Stimulated activated naive CD8-positive, alpha-beta T cell treated with anti-CD3 and anti-CD28 coated beads, Interleukin-15, amount 100 ng/mL, for 72 hours (primary cell): ENCODE measurements at regions not wholly inside any gene's neighbourhood (a gene's known extent, or its start where the extent isn't known, plus 50 kb on each side); places are given as distances from the start of the nearest gene placed in this dataset.

Source experiments
- ATAC-seq: fragments of 150-1000 bp; cut with Tn5 transposase; 2 replicates; pipeline ENCODE4 v1.10.0; 2021; ENCODE audit warnings: mild to moderate bottlenecking, moderate library complexity
- DNase-seq, 2 donors: peaks; one replicate each; pipeline ENCODE4 v3.0.0; 2021 to 2022
- H3K27ac Mint-ChIP-seq, 2 donors: one replicate each; pipeline ENCODE4 v1.8.0; 2022; ENCODE audit warnings: mild to moderate bottlenecking in 2 of 2, mixed read lengths in 2 of 2, moderate library complexity in 2 of 2
- H3K27me3 Mint-ChIP-seq: one replicate; pipeline ENCODE4 v1.8.0; 2022; ENCODE audit warnings: mixed read lengths
- H3K4me1 Mint-ChIP-seq: one replicate; pipeline ENCODE4 v1.8.0; 2022; ENCODE audit warnings: mild to moderate bottlenecking, mixed read lengths
- H3K4me3 Mint-ChIP-seq, 2 donors: one replicate each; pipeline ENCODE4 v1.8.0; 2022; ENCODE audit warnings: mild to moderate bottlenecking in 2 of 2, mixed read lengths in 2 of 2, moderate library complexity in 1 of 2
- H3K9me3 Mint-ChIP-seq, 2 donors: one replicate each; pipeline ENCODE4 v1.8.0; 2022; ENCODE audit warnings: mixed read lengths in 2 of 2

DNA sequence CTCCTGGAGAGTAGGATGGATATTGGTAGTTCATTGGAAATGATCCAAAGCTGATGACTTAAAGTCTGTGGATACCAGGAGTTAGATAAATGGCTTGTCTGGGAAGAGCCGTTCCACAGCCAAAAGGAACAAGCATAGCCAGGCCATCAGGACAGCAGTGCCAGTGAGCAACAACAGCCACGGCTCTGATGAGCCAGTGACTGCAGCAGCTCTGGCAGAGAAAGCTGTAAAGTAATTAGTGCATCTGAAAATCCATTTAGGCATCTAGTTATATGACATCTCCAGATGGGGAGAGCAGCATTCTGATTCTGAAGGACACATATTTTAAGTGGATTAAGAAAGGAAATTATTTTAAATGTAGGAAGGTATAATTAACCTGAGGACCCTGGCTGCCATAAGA lies 256.2 kb upstream of the PLXNA2 start:
- Mint-ChIP-seq H3K4me1 (no peaks in the 10 kb centered on the region), H3K27me3 (peaks cover 33% of the 10 kb centered on the region), H3K4me3 (no peak overlapping the region), H3K9me3 (no peaks in the 10 kb centered on the region), H3K27ac (no peak overlapping the region)
- ATAC-seq (no peak), DNase-seq (no peak)

DNA sequence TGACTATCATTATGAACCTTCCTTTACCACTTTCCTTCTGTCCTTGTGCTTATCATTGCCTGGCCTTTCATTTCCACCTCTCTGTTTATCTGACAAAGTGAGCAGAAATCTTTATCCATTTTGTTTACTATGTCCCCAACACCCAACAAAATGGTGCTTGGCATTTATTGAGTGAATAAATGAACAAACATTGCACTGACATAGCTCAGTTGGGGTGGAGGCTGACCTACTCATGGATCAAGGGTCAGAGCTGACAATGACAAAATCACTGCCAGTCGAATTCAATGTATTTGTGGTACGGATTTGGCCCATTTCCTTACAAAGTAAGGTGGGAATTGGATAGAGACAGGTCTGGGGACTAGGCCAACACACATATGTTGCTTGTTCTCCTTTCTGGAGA lies 257.4 kb upstream of the PLXNA2 start:
- ATAC-seq: no peak
- Mint-ChIP-seq H3K4me3 (no peak overlapping the region), H3K4me1 (no peaks in the 10 kb centered on the region), H3K9me3 (no peaks in the 10 kb centered on the region), H3K27ac (no peak overlapping the region), H3K27me3 (peaks cover 30% of the 10 kb centered on the region)
- DNase-seq: no peak

DNA sequence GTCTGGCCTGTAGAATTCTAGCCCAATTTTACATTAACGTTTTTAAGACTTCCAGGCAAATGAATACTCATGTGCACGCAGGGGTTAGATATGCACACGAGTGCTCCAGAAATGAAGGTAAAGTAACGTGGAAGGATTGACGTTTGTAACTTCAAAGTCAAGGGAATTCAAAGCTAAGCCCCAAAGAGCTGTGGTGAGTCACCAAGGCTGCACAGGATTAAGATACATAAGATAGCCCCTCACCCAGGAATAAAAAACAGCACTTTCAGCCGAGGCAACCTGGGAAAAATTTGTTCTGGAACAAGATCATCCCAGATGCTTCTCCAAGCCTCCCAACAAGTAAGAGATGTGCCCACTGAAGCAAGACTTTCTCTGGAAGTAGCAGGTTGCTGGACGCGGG lies 259.6 kb upstream of the PLXNA2 start:
- no peak overlapping the region for H3K4me3 Mint-ChIP-seq
- H3K4me1 Mint-ChIP-seq: no peaks in the 10 kb centered on the region
- peaks cover 23% of the 10 kb centered on the region for H3K27me3 Mint-ChIP-seq
- ATAC-seq (no peak), DNase-seq (no peak)
- H3K27ac Mint-ChIP-seq: no peak overlapping the region
- H3K9me3 Mint-ChIP-seq: no peaks in the 10 kb centered on the region

DNA sequence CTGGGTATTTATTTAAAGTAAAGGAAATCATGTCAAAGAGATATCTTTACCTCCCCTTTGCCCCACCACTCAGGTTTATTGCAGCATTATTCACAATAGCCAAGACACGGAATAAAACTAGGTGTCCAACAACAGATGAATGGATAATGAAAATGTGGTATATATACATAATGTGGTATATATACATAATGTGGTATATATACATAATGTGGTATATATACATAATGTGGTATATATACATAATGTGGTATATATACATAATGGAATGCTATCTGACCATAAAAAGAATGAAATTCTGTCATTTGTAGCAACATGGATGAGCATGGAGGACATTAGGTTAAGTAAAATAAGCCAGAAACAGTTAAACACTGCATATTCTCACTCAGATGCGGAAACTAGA lies 262.6 kb upstream of the PLXNA2 start:
- Mint-ChIP-seq H3K27me3 (peaks cover 21% of the 10 kb centered on the region), H3K4me1 (no peaks in the 10 kb centered on the region), H3K27ac (peak overlapping the region in 1 of 2 donors; percentile 19), H3K4me3 (no peak overlapping the region), H3K9me3 (no peaks in the 10 kb centered on the region)
- ATAC-seq (no peak), DNase-seq (no peak)

DNA sequence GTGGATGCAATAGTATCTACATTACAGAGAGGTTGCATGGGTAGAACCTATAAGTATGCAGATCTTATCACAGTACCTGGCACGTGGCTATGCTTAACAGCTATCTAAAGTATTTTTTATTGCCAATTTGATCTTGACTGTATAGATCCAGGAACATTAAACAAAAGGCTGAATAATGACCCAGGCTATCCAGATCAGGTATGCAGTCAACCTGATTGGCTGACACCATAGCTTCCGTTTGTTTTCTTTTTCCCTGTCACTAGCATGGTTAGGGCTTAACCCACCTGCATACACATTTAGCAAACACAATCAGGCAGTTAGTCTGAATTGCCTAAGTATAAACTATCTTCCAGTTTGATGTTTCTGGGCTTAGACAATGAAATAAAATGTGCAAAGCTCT lies 264.9 kb upstream of the PLXNA2 start:
- Mint-ChIP-seq H3K27ac (no peak overlapping the region), H3K27me3 (peaks cover 14% of the 10 kb centered on the region), H3K4me3 (no peak overlapping the region), H3K9me3 (no peaks in the 10 kb centered on the region), H3K4me1 (no peaks in the 10 kb centered on the region)
- no peak for DNase-seq
- no peak for ATAC-seq

DNA sequence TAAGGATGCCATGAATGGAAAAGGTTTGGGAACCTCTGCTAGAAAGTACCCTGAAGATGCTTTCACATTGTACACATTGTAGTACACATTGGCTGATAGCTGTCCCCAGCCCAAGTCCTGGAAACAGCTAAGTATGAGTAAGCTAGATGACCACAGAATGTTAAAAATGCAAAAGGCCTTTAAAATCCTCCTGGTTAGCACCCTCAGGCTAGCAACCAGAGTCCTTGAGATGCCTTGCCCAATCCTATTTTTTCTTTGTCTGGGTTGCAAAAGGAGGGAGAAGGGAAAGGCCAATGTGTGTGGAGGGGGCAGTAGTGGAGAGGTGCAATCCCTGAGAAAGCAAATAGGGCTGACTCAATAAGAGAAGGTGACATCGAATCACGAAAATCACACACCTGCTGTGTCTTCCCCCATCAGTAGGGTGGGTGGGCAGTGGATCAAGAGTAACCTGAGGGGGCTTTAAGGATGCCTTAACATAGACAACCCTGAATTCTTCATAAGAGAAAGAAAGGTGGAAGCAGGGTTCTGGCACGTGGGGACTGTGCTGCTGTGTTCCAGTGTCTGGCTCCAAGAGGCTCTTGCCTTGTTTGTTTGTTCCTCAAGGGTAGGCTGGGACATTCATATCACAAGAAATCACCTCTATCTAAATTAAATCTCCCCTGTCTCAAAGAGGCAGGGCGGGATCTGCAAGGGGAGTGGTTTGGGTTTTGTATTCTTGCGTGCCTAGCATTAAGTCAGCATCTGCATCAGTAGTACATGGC lies 266.2 kb upstream of the PLXNA2 start:
- DNase-seq (no peak), ATAC-seq (no peak)
- H3K27me3 Mint-ChIP-seq: peaks cover 9% of the 10 kb centered on the region
- no peak overlapping the region for H3K4me3 Mint-ChIP-seq
- H3K27ac Mint-ChIP-seq: no peak overlapping the region
- H3K4me1 Mint-ChIP-seq: no peaks in the 10 kb centered on the region
- H3K9me3 Mint-ChIP-seq: peaks cover 0 to under 1% of the 10 kb centered on the region in 2 donors

DNA sequence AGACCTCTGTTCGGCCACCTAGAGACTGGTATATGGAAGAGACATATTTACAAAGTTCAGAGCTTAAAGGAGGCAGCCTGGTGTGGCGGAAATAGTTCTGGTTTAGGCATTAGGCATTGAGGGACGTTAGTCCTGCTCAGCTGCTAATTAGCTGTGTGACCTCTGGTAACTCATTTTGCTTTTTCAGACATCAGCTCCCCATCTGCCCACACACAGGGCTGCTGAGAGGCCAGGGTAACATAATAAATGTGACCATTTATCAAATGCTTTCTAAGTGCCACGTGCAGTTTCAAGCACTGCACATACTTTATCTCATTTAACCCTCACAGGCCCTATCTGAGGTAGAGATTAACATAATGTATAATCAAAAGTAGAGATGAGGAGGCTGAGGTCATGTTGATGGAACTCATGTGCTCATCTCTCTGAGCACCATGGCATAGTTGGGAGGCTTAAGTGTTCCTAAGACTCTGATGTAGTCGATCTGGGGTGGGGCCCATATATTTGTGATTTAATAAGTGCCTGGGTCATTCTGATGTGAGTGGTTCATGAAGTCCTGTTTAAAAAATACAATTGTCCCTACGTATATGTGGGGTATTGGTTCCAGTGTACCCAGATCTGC lies 267.2 kb upstream of the PLXNA2 start:
- Mint-ChIP-seq H3K27me3 (no peaks in the 10 kb centered on the region), H3K4me3 (no peak overlapping the region), H3K27ac (peak overlapping the region in 1 of 2 donors; percentile 5), H3K9me3 (peaks cover 0 to 11% of the 10 kb centered on the region in 2 donors), H3K4me1 (no peaks in the 10 kb centered on the region)
- DNase-seq (no peak), ATAC-seq (no peak)

DNA sequence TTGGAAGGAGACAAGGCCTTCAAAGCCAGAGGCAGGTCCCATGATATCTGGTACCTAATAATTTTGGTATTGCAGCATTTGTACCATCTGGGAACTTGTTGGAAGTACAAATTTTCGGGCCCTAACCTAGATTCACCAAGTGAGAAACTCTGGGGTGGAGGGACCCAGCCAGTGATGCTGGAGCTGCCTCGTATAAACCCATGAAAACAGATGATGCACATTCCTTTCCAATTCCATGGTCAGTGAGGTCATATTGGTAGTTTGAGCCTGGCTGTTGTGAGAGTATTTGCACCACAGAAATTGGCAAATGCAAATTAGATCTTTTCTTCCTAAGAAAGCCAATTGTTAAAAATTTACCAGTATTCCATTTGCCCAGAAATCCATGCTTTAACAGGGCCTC lies 269.6 kb upstream of the PLXNA2 start:
- no peak overlapping the region for H3K27ac Mint-ChIP-seq
- H3K9me3 Mint-ChIP-seq: peaks cover 0 to 22% of the 10 kb centered on the region in 2 donors
- no peak for DNase-seq
- H3K4me1 Mint-ChIP-seq: no peaks in the 10 kb centered on the region
- no peaks in the 10 kb centered on the region for H3K27me3 Mint-ChIP-seq
- no peak for ATAC-seq
- H3K4me3 Mint-ChIP-seq: no peak overlapping the region

- no peaks in the 10 kb centered on the region for H3K4me1 Mint-ChIP-seq
- H3K4me3 Mint-ChIP-seq: no peak overlapping the region
- no peaks in the 10 kb centered on the region for H3K27me3 Mint-ChIP-seq
- ATAC-seq (no peak), DNase-seq (no peak)
- H3K9me3 Mint-ChIP-seq: peaks cover 0 to 22% of the 10 kb centered on the region in 2 donors
- H3K27ac Mint-ChIP-seq: no peak overlapping the region
These were observed 270.9 kb upstream of the PLXNA2 start for GRCh38 chr1:208515129-208515528.

GRCh38 chr1:208516780-208517179 lies 272.6 kb upstream of the PLXNA2 start:
- Mint-ChIP-seq H3K9me3 (peaks cover 0 to 22% of the 10 kb centered on the region in 2 donors), H3K27me3 (no peaks in the 10 kb centered on the region), H3K4me1 (no peaks in the 10 kb centered on the region), H3K4me3 (no peak overlapping the region), H3K27ac (peak overlapping the region in 1 of 2 donors; percentile 83)
- ATAC-seq: no peak
- no peak for DNase-seq

- H3K4me1 Mint-ChIP-seq: no peaks in the 10 kb centered on the region
- H3K4me3 Mint-ChIP-seq: no peak overlapping the region
- no peaks in the 10 kb centered on the region for H3K27me3 Mint-ChIP-seq
- DNase-seq: no peak
- peaks cover 0 to 20% of the 10 kb centered on the region in 2 donors for H3K9me3 Mint-ChIP-seq
- ATAC-seq: no peak
- no peak overlapping the region for H3K27ac Mint-ChIP-seq
These were observed 276.4 kb upstream of the PLXNA2 start for GRCh38 chr1:208520438-208521099.

DNA sequence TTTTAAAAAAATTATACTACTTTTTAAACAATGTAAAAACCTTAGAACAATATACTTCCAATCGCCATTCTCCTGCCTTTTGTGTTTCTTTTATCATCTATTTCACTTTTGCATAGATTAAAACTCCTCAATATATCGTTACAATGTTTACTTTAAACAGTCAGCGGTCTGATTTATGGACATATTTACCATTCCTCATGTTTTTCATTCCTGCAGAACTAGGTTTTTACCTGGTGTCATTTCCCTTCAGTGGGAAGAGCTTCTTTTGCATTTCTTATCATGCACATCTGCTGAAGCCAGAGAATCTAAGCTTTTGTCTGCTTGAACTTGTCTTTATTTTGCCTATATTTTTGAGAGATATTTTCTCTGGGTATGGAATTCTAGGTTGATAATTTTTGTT lies 277.4 kb upstream of the PLXNA2 start:
- DNase-seq (no peak), ATAC-seq (no peak)
- H3K4me1 Mint-ChIP-seq: no peaks in the 10 kb centered on the region
- H3K27me3 Mint-ChIP-seq: no peaks in the 10 kb centered on the region
- H3K9me3 Mint-ChIP-seq: peaks cover 0 to 10% of the 10 kb centered on the region in 2 donors
- H3K27ac Mint-ChIP-seq: no peak overlapping the region
- H3K4me3 Mint-ChIP-seq: no peak overlapping the region

GRCh38 chr1:208523007-208523406 lies 278.8 kb upstream of the PLXNA2 start:
- Mint-ChIP-seq H3K9me3 (no peaks in the 10 kb centered on the region), H3K4me3 (no peak overlapping the region), H3K27me3 (no peaks in the 10 kb centered on the region), H3K27ac (no peak overlapping the region), H3K4me1 (no peaks in the 10 kb centered on the region)
- DNase-seq: no peak
- ATAC-seq: no peak

DNA sequence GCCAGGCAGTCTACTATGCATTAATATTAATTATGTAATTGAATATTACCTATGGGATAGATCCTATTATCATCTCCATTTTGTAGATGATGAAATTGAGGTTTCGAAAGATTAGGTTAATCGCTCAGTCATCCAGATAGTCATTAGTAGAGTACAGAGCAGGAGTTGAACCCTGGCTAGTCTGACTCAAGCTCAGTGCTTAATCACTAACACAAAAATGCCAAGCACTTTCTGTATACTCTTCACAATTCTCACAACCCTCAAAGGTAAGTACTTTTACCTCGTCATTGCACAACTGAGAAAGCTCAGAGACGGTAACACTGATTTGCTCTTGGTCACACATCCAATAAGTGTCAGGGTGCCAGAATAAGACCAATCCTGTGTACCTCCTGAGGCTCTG lies 280.2 kb upstream of the PLXNA2 start:
- ATAC-seq (no peak), DNase-seq (no peak)
- Mint-ChIP-seq H3K4me3 (no peak overlapping the region), H3K9me3 (no peaks in the 10 kb centered on the region), H3K4me1 (no peaks in the 10 kb centered on the region), H3K27me3 (no peaks in the 10 kb centered on the region), H3K27ac (no peak overlapping the region)

- H3K4me1 Mint-ChIP-seq: no peaks in the 10 kb centered on the region
- no peak overlapping the region for H3K27ac Mint-ChIP-seq
- ATAC-seq: no peak
- H3K9me3 Mint-ChIP-seq: no peaks in the 10 kb centered on the region
- DNase-seq: no peak
- H3K4me3 Mint-ChIP-seq: no peak overlapping the region
- H3K27me3 Mint-ChIP-seq: no peaks in the 10 kb centered on the region
These were observed 280.7 kb upstream of the PLXNA2 start for GRCh38 chr1:208524925-208525324.

DNA sequence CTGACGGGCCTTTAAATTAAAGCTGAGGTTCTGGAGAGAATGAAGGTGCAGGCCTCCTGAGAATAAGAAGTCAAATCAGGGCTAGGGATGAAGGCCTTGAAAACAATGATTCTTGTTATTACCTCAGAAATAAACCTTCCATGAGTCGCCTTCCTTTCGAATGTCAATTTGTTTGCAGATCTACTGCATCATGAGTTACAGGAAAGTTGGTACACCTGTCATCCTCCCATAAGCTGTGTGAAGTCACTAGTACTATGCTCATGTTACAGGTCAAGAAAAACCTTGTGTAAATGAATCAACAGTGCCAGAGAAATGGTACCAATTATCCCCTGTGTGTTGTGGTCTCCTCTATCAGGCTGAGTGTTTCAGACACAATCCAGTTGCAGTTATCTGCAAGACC lies 281.2 kb upstream of the PLXNA2 start:
- no peaks in the 10 kb centered on the region for H3K9me3 Mint-ChIP-seq
- H3K4me3 Mint-ChIP-seq: no peak overlapping the region
- DNase-seq (no peak), ATAC-seq (no peak)
- H3K27me3 Mint-ChIP-seq: no peaks in the 10 kb centered on the region
- no peaks in the 10 kb centered on the region for H3K4me1 Mint-ChIP-seq
- H3K27ac Mint-ChIP-seq: no peak overlapping the region
